HG02798 (cell line): ENCODE measurements at regions not wholly inside any gene's neighbourhood (a gene's known extent, or its start where the extent isn't known, plus 50 kb on each side); places are given as distances from the start of the nearest gene placed in this dataset.
"Not testable (repeated sequence)": the region's sequence is repeated elsewhere in the genome, so short reads cannot be mapped to it uniquely, and the experiment has no call there.

ENCODE experiments used
- ATAC-seq: cut with Tn5 transposase; IDR thresholded peaks from one replicate; pipeline ENCODE4 v1.9.1; 2021; ENCODE audit warnings: mild to moderate bottlenecking; ENCODE audit not compliant: unreplicated experiment, poor library complexity

DNA sequence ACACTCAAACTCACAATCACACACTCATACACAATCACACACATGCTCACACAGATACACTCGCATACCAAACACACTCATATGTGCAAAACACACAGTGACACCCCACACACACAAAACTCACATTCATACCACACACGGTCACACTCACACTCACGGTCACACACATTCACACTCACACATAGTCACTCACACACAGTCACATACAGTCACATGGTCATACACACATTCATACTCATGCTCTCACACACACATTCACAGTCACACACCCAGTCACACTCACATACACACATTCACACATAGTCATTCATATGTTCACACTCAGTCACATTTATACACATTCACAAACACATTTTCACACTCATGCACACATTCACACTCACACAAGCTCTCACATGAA is 296.0 kb upstream of the RNF32 start:
- ATAC-seq = no peak

DNA sequence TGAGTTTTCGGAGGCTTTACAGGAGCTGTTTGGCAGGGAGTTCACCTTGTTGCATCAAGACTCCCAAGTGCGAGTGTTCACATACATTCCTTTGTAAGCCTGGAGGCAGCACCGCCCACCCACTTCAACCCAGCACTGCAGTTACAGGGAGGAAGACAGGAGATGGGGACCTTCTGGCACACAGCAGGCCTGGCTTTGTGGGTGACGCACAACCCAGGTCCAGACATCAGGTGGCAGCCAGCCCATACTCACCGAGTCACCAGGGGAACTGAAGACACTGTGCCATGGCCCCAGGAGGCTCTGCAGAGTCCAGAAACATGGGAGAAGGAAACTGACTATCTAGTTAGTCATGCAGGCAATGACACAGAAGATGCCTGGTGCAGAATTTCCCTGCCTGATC is 305.9 kb upstream of the RNF32 start:
- no peak for ATAC-seq

DNA sequence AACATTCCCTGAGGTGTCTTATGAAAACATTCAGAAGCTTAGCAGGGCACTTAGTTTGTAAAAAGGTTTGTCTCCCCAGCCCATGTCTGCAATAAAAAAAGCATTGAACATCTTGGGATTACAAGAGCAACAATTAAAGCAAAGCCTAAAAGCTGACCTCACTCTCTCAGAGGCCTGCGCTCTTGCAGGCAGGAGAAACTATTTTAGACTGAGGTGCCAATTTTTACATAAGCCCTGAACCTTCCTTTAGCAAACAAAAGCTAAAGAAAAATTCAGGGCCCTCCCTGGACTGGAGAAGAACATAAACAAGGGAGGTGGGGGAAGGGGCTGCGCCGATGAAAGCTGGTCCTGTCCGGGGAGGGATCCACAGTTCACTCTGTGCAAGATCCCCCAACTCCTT is 312.7 kb upstream of the RNF32 start:
- no peak for ATAC-seq

DNA sequence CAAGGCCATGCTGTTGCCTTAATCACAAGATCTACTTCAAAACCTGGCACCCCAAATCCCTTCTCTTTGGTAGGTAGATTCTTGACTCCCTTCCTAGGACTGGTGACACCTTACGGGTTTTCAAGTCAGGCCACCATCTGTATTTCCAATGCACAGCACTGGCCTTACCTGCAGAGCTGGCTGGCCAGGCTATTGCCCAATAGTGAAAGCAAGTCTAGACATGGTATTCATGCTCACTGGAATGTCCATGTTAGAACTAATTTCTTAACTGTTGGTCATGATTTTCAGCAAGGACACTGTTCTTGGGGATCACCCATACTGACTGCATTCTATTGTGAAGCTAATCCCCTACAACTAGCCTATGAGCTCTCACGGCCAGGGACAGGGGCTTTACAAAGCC is 313.1 kb upstream of the RNF32 start:
- no peak for ATAC-seq

DNA sequence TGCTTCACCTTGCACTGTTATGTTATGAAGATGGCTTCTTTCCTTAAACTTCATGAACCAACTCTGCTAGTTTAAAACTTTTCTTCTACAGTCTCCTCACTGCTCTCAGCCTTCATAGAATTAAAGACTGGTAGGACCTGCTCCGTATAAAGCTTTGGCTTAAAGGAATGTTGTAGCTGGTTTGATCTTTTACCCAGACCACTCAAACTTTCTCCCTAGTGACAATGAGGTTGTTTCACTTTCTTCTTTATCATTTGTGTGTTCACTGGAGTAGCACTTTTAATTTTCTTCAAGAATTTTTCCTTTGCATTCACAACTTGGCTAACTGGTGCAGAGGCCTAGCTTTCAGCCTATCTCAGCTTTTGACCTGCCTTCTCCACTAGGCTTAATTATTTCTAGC is 316.4 kb upstream of the RNF32 start:
- no peak for ATAC-seq

DNA sequence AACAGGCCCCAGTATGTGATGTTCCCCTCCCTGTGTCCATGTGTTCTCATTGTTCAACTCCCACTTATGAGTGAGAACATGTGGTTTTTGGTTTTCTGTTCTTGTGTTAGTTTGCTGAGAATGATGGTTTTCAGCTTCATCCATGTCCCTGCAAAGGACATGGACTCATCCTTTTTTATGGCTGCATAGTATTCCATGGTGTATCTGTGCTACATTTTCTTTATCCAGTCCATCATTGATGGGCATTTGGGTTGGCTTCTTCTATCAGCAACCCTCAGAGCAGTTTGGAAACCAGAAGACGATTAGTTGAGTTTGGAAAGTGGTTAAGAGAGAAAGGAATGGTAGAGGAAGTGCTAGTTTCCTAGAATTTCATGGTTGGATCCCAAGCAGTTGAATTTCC is 319.1 kb upstream of the RNF32 start:
- not testable (repeated sequence) for ATAC-seq

DNA sequence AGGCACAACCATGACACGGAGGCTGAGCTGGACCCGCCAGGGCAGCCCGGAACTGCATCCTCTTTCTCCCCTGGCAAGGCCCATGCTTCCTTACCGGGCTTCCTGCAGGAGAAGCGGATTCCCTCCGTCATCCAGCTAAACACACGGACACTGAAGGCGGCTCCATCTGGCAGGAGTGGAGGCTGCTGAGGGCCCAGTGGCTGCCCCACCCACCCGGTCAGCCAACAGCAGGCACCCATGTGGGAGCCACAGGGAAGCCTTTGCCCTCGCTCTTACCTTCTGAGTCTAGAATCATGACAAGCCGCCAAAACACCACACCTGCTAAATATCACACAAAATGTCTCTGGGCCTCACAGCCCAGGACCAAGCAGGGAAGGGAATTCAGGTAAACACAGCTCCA is 321.6 kb upstream of the RNF32 start:
- no peak for ATAC-seq

DNA sequence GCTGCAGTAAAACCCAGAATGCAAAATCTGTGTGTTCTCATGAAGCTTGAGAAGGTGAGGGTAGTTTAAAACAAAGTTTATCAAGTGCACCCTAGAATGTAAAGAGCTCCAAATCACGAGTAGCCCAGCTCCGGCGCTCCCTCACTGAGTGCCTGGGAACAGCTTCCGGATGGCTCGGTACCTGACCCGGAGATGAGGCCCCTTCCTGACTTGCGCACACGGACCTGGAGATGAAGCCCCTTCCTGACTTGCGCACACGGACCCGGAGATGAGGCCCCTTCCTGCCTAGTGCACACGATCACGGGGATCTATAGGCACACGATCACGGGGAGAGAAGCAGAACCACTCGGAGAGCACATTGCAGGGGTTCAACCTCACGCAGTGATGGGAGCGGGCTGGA is 322.1 kb upstream of the RNF32 start:
- ATAC-seq = no peak

DNA sequence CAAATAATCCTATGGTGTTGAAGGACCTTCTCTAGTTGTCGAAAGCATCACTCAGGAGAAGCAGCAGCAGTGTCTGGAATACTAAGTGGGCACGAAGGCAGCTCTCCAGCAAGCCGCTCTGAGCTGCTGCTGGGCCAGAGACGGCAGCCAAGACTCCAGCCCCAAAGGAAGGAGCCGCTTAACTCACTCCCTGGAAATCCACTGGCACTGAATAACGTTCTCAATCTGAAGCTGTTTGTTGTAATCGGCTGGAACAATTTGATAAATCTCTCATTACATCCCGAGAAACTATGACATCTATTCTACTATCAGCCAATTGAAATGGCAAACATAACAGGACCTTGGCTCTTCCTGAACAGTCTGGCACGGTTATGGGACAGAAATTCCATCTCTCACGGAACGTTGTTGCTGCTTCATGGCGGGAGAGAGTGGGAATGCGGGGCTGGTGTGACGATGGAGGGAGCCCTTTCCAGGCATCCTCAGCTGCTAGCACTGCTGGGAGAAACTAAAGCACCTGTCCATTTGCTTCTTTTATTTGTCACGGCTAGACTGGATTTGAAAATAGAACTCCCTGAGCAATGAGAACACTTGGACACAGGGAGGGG is 331.5 kb upstream of the RNF32 start:
- ATAC-seq = no peak

DNA sequence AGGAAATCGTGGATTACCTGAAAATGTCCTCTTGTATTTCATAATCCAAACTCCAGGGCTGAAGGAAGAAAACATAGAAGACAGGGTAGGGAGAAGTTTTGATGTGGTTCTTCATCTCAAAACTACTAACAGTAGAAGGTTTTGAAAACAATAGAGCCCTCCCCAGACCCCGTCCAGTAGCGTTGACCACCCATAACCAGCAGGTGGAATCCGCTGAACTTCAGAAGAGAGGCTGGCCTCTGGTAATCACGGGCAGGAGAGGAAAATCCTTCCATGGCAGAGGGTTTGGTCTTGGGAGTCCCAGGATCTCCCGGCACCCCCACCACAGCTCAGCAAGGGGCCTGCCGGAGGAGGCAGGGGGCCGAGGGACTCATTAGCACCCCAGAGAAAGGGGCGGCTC is 333.4 kb upstream of the RNF32 start:
- no peak for ATAC-seq

DNA sequence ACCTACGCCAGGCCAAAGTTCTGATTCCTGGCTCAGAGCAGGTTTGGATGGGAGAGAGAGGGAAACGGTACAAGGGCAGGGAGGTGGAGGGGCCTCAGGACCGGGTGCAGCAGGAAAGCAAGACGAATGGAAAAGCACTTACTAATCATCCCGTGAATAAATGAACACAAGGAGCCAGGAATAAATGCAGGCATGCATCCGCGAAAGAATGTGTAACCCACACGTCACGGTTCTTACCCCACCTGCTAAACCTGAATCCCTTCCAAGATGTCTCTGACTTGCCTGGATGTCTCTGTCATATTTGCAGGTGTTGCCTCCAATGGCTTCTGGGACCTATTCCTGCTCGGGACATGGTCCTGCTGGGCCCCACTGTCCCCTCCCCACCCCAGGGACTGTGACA is 335.2 kb upstream of the RNF32 start:
- ATAC-seq = no peak

DNA sequence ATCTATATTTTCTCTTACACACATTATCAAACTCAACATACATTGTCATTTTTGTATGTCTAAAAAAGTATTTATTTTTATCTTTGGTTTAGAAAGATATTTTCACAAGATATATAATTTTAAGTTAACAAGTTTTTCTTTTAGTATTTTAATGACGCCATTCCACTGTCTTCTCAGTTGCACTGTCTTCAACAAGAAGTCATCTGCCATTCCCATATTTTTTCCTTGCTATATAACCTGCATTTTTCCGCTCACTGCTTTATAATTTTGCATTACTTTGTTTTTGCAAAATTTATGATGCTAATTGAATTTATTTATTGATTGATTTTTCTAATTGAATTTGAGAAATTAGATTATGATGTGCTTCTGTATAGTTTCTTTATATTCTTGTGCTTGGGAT is 357.8 kb upstream of the RNF32 start:
- no peak for ATAC-seq

DNA sequence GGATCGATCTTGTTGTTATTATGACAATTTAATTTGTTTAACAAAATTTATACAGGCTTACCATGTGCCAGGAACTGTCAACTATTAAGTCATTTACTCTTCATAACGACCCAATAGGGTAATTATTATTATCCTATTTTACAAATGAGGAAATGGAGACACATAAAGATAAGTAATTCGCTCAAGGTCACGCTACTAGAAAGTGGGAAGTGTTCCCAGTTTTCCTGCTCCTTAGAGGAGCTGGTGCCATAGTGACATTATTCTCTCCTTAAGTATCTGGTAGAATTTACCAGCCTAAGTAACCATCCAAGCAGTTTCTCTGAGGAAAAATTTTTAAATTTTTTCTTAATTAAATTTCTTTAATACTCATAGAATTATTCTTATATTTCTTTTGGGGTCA is 360.9 kb upstream of the RNF32 start:
- ATAC-seq = no peak

DNA sequence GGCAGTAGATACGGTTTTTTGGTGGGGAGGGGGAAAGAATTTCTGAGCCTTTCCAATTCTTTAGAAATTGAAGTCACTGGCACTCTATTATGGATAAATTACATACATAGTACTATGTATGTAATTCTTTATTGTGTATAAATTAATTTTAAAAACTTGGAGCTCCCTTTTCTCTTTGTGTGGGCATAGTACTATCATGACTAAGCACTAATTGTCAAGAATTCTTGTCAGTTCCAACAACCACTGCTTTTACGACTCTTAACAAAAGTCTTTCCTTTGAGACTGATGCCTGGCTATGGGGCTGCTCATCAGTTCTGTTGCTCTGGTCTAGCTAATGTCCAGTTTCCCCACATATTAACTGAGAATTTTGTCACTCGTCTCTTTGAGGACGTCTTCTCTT is 365.3 kb upstream of the RNF32 start:
- ATAC-seq = no peak

DNA sequence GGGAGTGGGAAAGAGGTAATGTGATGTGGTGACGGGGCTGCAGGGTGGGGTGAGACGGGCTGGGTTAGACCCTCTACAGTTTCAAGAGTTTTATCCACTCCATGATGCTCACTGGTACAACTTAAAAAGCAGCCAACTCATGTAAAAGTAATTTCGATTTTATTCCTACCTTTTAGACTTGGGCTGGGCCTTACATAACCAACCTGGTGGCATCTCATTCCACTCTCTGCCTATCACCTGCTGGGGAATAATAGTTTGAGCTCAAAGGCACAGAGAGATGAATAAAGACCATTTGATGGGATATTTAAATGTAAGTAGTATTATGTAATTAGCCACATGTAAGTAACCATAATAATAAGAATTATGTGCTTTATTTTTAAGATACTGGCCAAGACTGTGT is 366.0 kb upstream of the RNF32 start:
- no peak for ATAC-seq

DNA sequence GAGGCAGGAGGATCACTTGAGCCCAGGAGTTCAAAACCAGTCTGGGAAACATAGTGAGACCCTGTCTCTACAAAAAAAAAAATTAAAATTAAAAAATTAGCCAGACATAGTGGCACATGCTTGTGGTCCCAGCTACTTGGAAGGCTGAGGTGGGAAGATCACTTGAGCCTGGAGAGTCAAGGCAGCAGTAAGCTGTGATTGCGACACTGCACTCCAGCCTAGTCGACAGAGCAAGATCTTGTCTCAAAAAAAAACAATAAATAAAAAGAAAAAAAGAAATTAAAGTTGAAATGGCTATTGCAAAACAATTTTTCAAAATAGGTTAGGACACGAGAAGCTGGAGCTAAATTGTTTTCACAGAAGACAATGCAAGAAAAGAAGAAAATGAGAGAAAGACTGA is 379.0 kb upstream of the RNF32 start:
- ATAC-seq = no peak

DNA sequence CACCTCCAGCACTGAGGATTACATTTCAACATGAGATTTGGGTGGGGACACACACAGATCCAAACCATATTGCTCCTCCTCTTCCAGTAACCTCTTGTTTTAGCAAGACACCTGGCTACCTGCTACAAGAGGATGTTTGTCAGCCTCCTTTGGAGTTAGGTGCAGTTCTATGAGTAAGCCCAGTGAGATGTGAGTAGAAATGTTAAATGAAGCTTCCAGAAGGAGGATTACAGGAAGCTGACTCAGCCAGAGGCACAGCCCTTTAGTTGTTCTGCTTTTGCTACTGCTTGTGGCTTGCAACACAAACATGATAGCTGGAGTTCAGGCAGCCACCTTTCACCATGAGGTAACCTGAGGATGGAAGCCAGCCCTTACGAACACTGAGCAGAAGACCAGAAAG is 382.7 kb upstream of the RNF32 start:
- ATAC-seq = no peak

DNA sequence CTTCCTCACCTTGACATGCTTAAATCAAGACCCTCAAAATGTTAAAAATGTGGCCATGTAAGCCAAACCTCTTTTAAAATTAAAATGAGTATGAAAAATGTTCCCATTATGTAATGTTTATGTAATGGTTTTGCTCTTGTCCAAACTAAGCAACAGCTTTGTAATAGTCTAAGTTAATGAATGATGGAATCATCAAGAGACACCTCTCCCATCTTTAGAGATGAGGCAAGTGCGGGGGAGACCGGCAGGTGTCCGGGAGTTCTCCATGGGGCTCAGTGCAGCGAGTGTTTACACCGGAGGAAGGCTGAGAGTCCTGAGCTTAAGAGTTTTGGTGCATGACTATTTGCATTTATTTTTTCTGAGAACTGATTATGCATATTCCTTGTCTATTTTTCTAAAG is 384.9 kb upstream of the RNF32 start:
- ATAC-seq = no peak

DNA sequence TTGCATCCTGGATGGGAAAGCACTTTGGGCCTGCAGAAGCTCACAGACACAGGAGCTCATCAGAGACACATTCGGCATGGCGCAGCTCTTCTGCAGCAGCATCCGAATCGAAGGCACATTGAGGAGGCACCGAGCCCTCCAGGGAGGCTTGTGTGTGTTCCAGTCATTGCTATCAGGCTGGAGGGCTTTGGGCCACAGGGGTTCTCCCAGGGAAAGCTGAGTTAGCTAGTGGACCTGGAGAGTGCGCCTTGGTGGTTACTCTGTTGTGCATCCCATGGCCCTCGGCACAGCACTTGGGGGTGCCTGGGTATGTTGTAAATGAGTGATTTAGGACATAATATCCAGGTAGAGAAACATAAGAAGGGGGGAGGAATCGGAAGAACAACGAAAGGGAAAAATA is 388.7 kb upstream of the RNF32 start:
- ATAC-seq = no peak

DNA sequence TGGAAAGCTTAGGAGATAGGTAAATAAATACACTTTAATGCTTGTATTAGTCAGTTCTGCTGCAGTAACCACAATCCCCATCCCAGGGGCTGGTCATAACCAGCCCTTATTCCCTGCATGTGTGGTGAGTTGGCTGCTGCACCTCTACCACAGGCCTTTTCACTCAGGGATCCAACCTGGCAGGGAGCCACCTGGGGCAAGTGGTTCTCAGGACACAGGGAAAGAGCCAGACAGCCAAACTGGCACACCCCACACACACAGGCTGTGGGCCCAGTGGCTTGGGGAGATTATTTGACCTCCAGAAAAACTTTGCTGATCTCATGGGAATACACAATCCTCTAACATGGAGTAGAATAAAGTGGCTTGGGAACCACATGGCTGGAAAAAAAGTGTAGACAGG is 400.0 kb upstream of the RNF32 start:
- ATAC-seq = no peak

DNA sequence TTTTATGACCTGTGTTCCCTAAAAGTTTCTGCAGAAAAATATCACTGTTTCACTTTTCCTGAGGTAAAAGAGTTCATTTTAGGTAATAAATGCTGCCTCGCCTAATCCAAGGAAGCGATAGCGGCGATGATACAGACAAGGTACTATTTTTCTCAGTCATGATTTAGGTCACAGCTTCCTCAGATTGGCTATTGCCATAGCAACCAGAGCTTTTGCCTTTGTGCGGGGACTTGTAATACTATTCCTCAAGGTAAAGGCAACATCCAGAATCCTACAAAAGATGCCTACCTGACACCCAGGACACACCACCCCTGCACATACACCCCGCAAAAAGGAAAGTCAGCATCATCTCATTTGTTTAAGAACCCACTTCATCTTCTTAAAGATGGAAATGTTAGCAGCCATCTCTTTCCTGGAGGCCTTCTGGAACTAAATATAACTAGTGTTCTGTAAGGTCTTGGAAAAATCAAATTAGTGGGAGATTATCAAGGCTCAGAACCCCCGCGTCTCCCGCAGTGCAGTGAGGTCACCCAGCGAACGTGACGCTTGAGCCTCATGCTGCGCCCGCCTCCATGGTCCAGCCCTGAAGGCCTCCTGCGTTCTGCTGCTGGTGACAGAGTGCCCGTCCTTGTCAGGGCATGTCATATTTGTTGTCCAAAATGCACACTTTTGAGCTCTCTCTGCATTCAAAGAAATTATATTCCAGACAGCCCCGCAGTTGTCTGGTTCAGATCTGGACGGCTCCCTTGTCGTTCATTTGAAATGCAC is 402.0 kb upstream of the RNF32 start:
- ATAC-seq = no peak

DNA sequence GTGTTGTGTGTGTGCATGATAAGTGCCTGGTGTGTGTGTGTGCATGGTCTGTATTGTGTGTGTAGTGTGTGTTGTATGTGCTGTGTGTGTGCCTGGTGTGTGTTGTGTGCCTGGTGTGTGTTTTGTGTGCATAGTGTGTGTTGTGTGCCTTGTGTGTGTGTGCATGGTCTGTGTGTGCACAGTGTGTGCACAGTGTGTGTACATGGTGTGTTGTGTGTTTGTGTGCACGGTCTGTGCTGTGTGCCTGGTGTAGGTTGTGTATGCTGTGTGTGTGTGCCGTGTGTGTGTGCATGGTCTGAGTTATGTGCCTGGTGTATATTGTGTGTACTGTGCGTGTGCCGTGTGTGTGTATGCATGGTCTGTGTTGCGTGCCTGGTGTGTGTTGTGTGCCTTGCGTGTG is 403.0 kb upstream of the RNF32 start:
- ATAC-seq = no peak
